Keratinocyte (primary cell): ENCODE measurements at regions not wholly inside any gene's neighbourhood (a gene's known extent, or its start where the extent isn't known, plus 50 kb on each side); places are given as distances from the start of the nearest gene placed in this dataset.

ENCODE experiments used
- EZH2 ChIP-seq: IDR thresholded peaks from one replicate; pipeline ENCODE4 v1.6.1; 2012; ENCODE audit warnings: inconsistent platforms, mild to moderate bottlenecking, low read length, moderate library complexity
- TF ChIP-seq, protein P1 (sequence below), 3 experiments: IDR thresholded peaks in 1 of 3; conservative IDR thresholded peaks in 1 of 3; optimal IDR thresholded peaks in 1 of 3; 2 replicates in 2 of 3; 3 replicates in 1 of 3; pipeline versions ENCODE3 to v1.5.1; 2011; ENCODE audit warnings: low read length in 3 of 3, mild to moderate bottlenecking in 3 of 3, moderate library complexity in 2 of 3, control low read depth in 1 of 3, inconsistent platforms in 1 of 3; ENCODE audit not compliant: insufficient read depth in 2 of 3; ENCODE audit errors: extremely low read depth in 1 of 3

DNA sequence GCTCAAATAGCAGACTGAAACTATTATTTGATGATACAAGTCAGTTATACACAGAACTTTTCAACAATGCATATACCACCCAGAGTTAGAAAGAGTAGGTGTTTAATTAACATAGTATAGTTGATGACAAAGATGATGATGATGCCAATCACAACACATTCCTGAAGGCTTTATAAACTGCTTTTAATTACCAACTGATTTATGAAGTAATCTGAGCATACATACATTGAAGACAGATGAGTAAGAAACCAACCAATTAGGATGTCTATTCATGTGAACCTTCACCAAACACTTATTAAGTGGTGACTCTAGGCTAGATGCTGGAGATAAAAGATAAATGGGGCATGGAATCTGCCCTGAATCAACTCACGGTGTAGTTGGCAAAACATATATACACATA is 600.9 kb upstream of the FLRT2 start:
- TF ChIP-seq, protein P1, sequence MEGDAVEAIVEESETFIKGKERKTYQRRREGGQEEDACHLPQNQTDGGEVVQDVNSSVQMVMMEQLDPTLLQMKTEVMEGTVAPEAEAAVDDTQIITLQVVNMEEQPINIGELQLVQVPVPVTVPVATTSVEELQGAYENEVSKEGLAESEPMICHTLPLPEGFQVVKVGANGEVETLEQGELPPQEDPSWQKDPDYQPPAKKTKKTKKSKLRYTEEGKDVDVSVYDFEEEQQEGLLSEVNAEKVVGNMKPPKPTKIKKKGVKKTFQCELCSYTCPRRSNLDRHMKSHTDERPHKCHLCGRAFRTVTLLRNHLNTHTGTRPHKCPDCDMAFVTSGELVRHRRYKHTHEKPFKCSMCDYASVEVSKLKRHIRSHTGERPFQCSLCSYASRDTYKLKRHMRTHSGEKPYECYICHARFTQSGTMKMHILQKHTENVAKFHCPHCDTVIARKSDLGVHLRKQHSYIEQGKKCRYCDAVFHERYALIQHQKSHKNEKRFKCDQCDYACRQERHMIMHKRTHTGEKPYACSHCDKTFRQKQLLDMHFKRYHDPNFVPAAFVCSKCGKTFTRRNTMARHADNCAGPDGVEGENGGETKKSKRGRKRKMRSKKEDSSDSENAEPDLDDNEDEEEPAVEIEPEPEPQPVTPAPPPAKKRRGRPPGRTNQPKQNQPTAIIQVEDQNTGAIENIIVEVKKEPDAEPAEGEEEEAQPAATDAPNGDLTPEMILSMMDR (optimal IDR thresholded peaks at IDR 0.05 in 1 of 3, IDR thresholded peaks at IDR 0.05 in 1 of 3, conservative IDR thresholded peaks at IDR 0.05 in 1 of 3; ENCODE audit: extremely low read depth in 1 of 3, insufficient read depth in 2 of 3, low read length in 3 of 3), result no peak
- no peak for TF ChIP-seq EZH2
